HG03342 (cell line): ENCODE measurements at regions not wholly inside any gene's neighbourhood (a gene's known extent, or its start where the extent isn't known, plus 50 kb on each side); places are given as distances from the start of the nearest gene placed in this dataset.
"Not testable (repeated sequence)": the region's sequence is repeated elsewhere in the genome, so short reads cannot be mapped to it uniquely, and the experiment has no call there.

Experiments used
- ATAC-seq: cut with Tn5 transposase; IDR thresholded peaks from one replicate; pipeline ENCODE4 v1.9.1; 2021; ENCODE audit warnings: mild to moderate bottlenecking, moderate library complexity; ENCODE audit not compliant: unreplicated experiment

DNA sequence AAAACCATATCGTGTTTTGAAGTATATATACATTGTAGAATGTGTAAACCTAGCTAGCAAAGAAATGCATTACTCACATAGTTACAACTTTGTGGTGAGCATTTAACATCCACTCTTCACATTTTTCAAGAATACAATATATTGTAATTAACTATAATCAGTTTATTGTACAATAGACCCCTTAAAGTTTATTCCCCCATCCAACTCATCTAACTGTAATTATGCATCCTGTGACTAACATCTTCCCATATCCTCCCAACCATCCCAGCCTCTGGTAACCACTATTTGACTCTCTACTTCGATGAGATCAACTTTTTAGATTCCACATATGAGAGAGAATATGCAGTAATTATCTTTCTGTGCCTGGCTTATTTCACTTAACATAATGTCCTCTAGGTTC is 526.4 kb downstream of the KIF20B start:
- ATAC-seq: no peak

DNA sequence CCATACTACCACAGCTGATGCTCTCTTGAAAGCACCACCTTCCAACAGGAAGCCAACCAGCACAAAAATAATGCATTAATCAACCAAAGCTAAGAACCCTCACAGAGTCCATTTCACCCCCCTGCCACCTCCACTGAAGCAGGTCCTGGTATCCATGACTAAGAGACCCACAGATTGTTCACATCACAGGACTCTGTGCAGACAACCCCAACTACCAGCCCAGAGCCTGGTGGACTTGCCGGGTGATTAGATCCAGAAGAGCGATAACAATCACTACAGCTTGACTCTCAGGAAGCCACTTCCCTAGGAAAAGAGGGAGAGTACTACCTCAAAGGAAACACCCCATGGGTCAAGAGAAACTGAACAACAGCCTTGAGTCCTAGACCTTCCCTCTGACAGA is 528.1 kb downstream of the KIF20B start:
- ATAC-seq: no peak

DNA sequence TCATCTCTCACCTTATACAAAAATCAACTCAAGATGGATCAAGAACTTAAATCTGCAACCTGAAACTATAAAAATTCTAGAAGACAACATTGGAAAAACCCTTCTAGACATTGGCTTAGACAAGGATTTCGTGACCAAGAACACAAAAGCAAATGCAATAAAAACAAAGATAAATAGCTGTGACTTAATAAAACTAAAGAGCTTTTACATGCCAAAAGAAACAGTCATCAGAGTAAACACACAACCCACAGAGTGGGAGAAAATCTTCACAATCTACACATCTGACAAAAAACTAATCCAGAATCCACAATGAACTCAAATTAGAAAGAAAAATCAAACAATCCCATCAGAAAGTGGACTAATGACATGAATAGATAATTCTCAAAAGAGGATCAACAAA is 532.4 kb downstream of the KIF20B start:
- not testable (repeated sequence) for ATAC-seq

DNA sequence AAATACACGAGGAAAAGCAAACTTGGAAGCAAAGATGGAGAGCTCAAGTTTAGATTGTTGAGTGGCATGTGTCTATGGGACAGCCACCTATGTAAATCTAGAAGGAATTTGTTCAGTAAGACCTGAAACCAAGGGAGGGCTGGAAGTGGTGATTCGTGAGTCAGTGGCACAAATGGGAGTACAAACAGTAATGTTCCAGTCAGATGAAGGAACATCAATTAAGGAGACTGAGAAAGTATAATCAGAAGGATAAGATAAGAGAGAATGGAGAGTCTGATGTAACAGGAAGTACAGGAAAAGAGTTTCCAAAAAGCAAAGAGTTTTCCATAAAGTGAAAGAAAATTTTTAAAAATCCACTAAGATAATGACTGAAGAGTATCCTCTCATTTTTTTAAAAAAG is 544.2 kb downstream of the KIF20B start:
- no peak for ATAC-seq

DNA sequence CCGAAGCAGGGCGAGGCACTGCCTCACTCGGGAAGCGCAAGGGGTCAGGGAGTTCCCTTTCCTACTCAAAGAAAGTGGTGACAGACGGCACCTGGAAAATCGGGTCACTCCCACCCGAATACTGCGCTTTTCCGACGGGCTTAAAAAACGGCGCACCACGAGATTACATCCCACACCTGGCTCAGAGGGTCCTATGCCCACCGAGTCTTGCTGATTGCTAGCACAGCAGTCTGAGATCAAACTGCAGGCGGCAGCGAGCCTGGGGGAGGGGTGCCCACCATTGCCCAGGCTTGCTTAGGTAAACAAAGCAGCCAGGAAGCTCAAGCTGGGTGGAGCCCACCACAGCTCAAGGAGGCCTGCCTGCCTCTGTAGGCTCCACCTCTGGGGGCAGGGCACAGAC is 549.4 kb downstream of the KIF20B start:
- ATAC-seq: not testable (repeated sequence)

DNA sequence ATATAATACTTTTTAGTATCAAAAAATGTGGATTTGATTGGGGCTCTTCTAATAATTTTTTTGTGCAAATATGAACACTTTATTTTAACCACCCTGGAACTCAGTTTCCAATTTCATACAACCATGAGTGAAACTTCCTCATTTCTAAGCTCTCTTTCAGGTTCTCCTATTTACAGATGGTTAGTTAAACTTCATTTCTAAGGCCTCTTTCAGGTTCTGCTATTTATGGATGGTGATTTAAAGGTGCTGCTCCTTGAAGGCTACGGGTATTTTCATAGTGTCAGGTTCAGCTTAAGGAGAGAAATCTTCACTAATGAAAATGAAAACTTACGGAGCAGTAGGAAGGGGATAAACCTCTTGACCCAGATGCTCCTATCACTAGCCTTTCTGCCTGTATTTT is 568.3 kb downstream of the KIF20B start:
- ATAC-seq: no peak

DNA sequence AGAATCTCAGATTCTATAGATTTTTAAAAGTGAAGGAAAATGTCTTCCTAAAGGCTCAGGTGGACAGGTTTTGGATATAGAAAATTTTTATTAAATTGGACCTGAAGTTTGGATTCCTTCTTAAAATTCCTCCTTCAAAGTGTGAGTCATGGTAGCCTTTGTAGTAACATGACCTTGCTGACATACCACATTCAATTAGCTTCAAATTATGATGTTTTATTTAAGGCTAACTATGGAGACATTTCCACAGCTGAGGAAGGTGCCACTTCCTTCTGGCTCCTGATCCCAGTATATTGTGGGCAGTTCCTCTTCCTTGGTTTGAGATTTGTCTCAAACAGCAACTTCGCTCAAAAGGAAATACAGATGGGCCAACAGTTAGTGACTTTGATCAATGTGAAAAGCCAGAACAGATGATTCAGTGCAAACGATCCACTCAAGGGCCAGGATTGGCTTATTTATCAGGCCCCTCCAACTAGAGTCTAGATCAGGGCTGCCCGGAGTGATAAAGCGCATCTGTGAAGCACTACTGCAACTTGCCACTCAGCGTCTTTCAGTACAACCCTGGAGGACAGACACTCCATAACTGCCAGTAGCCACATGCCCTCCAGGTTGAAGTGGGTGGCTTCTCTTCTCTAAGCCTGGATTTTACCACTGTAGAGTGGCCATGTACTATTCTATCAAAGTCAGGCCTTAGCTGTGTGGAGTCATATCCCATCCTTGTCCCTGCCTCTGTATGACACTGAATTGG is 573.5 kb downstream of the KIF20B start:
- no peak for ATAC-seq

DNA sequence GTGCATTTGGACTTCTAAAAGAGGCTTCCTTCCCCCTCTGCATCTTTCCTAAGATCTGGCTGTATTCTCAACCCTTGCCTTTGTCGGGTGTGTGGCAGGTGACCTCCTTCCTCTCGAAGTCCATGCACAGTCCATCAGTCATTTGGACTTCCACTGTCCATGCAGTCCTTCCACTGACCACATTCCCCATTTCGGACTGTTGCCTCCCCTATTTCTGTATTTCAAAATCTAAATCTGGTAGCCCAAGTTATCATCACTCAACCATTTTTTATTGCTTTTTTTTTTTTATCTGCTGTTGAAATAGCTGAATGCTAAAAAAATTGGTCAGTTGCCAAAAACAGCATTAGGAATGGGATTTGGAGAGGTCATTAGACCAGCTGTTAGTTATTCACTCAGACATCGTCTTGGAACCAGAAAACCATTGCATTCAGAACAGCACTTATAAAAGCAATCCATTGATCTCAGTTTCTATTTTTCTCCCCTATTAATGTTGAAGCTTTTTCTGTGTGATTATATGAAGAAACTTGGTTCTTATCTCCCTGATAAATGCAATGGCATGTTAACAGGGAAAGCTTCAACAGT is 575.6 kb downstream of the KIF20B start:
- no peak for ATAC-seq

DNA sequence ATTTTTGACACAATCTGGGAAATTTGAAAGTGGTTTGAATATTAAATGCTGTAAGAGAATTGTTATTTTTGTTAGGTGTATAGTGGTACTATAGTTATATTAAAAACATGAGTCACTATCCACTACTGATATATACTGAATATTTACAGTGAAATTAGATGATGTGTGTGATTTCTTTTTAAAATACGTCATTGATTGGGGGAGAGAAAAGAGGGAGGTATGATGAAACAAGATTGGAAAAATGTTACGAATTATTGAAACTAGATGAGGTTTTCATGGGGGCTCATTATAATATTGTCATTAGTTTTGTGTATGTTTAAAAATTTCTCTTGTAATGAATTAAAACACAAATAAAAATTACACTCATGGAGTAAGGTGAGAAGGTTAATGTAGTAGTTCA is 571.4 kb downstream of the HTR7 start:
- no peak for ATAC-seq

DNA sequence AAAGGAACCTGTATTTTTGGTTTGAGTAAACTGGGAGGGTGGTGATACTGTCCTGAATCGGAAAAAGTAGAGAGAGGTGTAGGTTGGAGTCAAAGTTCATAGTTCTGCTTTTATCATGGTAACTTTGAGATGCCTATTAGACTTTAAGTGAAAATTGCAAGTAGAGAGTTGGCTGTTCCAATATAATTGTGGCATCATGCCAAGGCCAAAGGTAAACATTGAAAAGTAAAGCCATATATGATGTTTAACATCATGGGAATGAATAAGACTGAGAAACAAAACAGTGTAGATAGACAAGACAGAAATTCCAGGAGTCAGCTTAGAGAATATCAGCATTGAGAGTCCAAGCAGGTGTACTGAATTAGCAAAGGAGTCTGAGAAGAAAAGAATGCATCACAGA is 570.9 kb downstream of the HTR7 start:
- no peak for ATAC-seq

DNA sequence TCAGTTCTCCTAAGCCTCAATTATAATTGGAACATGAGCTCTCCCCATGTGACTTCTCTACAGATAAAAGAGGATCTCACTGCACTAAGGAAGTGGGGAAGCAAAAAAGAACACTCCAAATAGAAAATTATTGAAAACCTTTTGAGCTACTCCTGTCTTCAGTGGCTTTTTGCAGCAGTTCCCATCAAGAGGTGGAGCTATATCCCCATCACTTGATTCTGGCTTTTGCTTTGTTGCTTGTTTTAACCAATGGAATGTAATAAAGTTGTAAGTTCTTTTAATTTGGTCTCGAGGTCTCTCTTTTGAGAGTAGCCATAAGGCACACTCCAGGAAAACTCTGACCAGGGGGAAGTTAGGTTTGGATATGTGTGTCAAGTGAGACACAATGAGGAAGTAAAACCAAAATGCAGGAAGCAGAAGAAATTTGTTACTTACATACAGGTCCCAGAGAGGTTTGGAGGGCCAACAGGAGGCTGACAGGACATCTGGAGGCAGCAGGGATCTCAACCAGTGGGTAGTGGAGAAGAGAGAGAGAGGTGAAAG is 569.4 kb downstream of the HTR7 start:
- ATAC-seq: peak; percentile 29

DNA sequence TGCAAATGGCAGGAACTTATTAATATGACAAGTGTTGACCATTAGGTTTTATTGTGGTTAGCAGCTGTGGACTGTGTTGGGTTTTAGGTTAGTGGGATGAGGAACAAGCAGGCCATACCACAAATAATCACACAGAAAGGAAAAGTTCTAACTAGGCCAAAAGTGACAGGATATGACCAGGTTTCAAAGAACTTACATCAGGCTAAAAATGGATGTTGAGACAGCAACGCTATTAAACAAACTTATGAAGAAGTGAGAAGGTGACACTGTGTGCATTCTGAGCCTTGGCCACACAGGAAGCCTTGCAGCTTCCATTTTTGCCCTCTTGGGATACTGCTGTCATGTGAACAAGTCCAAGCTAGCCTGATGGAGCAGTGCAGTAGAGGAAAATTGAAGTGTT is 568.8 kb downstream of the HTR7 start:
- ATAC-seq: peak; percentile 65

DNA sequence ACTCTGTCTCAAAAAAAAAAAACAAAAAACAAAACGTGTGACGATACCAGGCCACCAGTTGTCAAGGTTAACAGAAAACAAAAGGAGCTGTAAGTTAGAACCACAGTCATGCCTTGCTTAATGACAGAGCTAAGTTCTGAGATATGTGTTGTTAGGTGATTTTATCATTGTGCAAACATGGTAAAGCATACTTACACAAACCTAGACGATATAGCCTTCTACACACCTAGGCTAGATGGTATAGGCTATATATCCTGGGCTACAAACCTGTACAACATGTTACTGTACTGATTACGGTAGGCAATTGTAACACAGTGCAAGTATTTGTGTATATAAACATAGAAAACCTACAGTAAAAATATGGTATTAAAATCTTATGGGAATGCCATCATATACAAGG is 564.2 kb downstream of the HTR7 start:
- ATAC-seq: no peak

DNA sequence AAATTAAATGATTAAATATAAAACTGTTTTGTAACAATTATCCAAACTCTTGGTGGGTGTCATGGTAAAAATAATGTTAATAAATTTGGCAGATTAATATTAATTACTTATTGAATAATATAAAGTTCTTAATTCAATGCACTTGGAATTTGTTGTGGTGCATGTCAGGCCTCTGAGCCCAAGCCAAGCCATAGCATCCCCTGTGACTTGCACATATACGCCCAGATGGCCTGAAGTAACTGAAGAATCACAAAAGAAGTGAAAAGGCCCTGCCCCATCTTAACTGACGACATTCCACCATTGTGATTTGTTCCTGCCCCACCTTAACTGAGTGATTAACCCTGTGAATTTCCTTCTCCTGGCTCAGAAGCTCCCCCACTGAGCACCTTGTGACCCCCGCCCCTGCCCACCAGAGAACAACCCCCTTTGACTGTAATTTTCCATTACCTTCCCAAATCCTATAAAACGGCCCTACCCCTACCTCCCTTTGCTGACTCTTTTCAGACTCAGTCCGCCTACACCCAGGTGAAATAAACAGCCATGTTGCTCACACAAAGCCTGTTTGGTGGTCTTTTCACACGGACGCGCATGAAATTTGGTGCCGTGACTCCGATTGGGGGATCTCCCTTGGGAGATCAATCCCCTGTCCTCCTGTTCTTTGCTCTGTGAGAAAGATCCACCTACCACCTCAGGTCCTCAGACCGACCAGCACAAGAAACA is 562.9 kb downstream of the HTR7 start:
- not testable (repeated sequence) for ATAC-seq

DNA sequence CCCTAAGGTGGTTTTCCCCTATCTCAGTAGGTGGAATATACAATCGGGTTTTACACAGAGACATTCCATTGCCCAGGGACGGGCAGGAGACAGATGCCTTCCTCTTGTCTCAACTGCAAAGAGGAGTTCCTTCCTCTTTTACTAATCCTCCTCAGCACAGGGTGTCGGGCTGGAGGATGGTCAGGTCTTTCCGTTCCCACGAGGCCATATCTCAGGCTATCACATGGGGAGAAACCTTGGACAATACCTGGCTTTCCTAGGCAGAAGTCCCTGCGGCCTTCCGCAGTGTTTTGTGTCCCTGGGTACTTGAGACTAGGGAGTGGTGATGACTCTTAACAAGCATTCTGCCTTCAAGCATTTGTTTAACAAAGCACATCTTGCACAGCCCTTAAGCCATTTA is 555.8 kb downstream of the HTR7 start:
- ATAC-seq: not testable (repeated sequence)

DNA sequence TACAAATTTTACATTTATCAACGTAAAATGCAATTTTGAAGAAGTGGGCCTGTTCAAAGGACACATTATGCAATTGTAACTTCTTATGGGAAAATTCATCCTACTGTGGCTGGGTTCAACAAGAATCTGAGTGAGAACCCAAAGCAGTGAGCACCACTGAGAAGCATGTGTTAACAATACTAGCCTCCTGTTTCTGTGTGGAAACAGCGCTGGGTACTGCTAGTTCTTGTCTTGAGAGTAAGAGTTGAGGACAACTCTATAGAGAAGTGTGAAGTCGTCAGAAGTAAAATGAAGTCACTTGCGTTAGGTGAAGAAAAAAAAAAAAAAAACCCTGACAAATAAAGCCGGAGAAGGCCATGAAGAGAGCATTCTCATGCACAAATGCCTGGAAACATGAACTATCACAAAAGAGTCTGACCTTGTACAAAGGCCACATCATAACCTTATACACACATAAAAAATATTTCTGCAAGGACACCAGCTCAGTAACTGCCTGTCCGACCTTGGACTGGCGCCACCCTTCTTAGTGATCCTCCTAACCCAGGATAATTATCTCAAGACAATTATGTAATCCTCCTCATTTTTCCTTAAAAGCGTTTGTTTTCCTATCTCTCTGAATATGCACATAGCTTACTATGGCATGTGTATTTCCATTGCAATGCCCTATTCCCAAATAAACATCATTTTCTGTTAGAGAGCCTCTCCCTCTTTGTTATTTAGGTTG is 554.9 kb downstream of the HTR7 start:
- no peak for ATAC-seq

DNA sequence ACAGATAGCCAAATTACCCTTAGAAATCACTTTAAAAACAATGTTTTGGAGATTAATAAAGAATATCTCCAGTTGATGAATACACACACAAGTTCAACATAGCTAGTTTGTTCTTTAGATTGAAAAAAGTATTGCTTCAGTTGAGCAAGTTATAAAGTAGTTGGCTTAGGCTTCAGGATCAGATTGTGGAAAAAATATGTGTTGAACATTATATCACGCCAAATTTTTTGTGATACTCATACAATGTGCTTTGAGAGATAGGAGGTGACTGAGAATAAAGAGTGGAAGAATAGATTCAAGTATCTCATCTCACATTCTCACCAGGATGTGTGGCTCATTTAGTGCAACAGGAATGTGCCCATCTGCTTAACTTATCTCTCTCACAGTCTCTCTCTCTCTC is 553.3 kb downstream of the HTR7 start:
- ATAC-seq: no peak

DNA sequence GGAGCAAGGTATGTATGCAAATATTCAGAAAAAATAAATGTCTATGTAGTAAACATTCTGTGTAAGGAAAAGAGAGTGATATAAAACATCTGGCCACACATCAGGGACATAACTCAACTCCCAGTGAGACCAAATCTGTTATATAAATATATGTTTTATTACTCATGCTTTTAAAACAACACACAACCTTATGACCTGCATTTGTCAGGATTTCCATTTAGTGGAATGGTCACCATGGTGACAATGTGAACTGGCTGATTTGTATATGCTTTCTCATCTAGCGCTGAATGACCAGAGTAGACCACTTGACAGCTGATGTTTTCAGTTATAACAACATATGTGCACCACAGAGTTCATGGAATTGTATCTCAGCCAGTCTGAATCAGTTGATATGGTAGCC is 551.7 kb downstream of the HTR7 start:
- no peak for ATAC-seq

DNA sequence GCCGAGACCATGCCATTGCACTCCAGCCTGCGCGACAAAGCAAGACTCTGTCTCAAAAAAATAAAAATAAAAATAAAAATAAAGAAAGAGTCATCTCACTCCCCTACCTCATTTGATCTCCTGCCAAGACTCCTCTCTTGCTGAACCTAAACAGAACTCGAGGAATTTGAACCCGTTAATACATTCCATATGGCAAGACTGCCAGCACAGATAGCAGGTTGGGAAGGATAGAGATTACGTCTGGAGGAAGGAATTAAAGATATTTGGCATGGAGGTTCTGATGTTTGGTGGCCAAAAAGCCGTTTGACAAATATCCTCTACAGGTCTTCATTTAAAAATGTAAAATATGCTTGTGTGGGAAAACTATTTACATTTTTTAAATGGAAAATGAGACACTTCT is 549.6 kb downstream of the HTR7 start:
- ATAC-seq: no peak

DNA sequence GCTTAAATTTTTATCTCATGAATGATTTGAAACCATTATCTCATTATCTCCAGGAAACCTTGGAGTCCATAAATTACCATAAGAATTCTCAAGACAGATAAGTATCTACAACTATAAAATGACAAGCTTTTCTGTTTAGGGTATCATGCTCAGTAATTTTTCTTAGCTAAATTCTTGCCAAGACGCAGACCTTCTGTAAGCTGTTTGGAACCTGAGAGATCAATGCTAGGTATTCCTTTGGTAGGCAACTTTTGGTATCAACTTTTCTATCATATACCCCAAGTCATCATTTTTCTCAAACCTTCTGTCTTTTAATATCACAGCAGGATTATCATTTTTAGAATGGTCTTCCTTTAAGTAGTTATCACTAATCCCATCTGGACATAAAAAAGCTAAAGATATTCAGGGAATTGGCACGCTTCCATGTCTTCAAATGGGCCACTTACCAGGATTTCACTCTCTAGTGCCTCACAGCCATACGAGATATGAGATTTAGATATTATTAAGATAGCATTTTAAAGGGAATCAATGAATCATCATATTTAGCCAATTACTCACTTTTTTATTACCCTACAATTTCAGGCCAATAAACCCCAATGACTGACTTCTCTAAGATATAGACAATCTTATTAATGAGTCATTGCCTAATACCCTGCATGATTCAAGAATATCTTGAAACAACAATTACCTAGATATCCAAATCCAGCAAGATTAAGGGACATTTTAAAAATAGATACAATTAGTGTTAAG is 544.1 kb downstream of the HTR7 start:
- ATAC-seq: no peak

DNA sequence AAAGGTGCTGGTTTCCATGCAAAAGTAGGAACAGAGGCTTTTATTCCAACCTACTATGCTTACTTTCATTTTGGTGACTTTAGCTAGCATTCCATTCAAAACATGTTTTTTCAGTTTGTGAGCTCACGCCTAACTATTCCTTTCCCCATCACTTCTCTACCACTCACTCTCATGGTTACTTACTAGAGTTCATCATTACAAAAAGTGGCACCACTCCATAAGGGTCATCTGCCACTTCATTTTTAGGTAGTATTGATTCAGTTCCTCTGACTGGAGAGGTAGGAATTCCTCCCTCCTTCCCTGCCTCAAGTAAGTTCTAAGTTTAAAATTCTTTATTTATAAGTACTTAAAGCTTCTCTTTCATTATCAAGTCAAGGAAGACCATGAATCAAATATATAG is 543.1 kb downstream of the HTR7 start:
- no peak for ATAC-seq
